CD14-positive monocyte (primary cell): ENCODE measurements at regions not wholly inside any gene's neighbourhood (a gene's known extent, or its start where the extent isn't known, plus 50 kb on each side); places are given as distances from the start of the nearest gene placed in this dataset.
"Not testable (repeated sequence)": the region's sequence is repeated elsewhere in the genome, so short reads cannot be mapped to it uniquely, and the experiment has no call there.

Experiments
- DNase-seq, 3 donors: peaks; one replicate each; pipeline ENCODE4 v3.0.0-alpha.2; 2011 to 2022
- H2AFZ ChIP-seq: 2 replicates; pipeline ENCODE4 v1.6.0; 2012; ENCODE audit warnings: mild to moderate bottlenecking, low read depth, low read length, inconsistent platforms; ENCODE audit not compliant: insufficient read depth, poor library complexity, severe bottlenecking
- H3K27ac ChIP-seq, 2 donors: 1 replicate in 1 of 2; 2 replicates in 1 of 2; pipeline ENCODE4 v1.5.1; 2012 to 2013; ENCODE audit warnings: low read length in 2 of 2, control low read depth in 1 of 2, inconsistent platforms in 1 of 2, low read depth in 1 of 2, mild to moderate bottlenecking in 1 of 2
- H3K27me3 ChIP-seq, 2 donors: one replicate each; pipeline versions ENCODE4 v1.6.0 to v1.6.1; 2011 to 2013; ENCODE audit warnings: low read length in 2 of 2; ENCODE audit not compliant: control insufficient read depth in 2 of 2, insufficient read depth in 2 of 2
- H3K36me3 ChIP-seq, 2 donors: replicated peaks in 1 of 2; 1 replicate in 1 of 2; 2 replicates in 1 of 2; pipeline versions ENCODE4 v1.5.1 to v1.6.1; 2012 to 2013; ENCODE audit warnings: low read length in 2 of 2, control low read depth in 1 of 2, inconsistent platforms in 1 of 2, mild to moderate bottlenecking in 1 of 2; ENCODE audit not compliant: insufficient read depth in 2 of 2, control insufficient read depth in 1 of 2
- H3K4me1 ChIP-seq, 2 donors: 1 replicate in 1 of 2; 2 replicates in 1 of 2; pipeline versions ENCODE4 v1.5.1 to v1.6.1; 2012 to 2013; ENCODE audit warnings: low read length in 2 of 2, control low read depth in 1 of 2, inconsistent platforms in 1 of 2, mild to moderate bottlenecking in 1 of 2, moderate library complexity in 1 of 2; ENCODE audit not compliant: insufficient read depth in 2 of 2, control insufficient read depth in 1 of 2
- H3K4me2 ChIP-seq: replicated peaks from 2 replicates; pipeline ENCODE3; 2012; ENCODE audit warnings: low read length, moderate library complexity, mild to moderate bottlenecking; ENCODE audit not compliant: poor library complexity, severe bottlenecking; ENCODE audit errors: extremely low read depth
- H3K4me3 ChIP-seq, 3 experiments: fragments of 200-600 bp in 1 of 3; sonication (generic) in 1 of 3; replicated peaks in 1 of 3; 1 replicate in 2 of 3; 2 replicates in 1 of 3; pipeline ENCODE4 v1.5.1; 2011 to 2013; ENCODE audit warnings: low read length in 3 of 3, mild to moderate bottlenecking in 3 of 3, control low read depth in 2 of 3, low read depth in 2 of 3, inconsistent platforms in 1 of 3, moderate library complexity in 1 of 3
- H3K79me2 ChIP-seq: 2 replicates; pipeline ENCODE4 v1.6.0; 2012; ENCODE audit warnings: mild to moderate bottlenecking, control low read depth, inconsistent platforms, low read length, moderate library complexity; ENCODE audit not compliant: insufficient read depth
- H3K9ac ChIP-seq: 2 replicates; pipeline ENCODE4 v1.6.0; 2017; ENCODE audit warnings: low read length, mild to moderate bottlenecking; ENCODE audit not compliant: insufficient read depth, poor library complexity, severe bottlenecking
- H3K9me3 ChIP-seq, 2 donors: replicated peaks in 1 of 2; 1 replicate in 1 of 2; 2 replicates in 1 of 2; pipeline versions ENCODE4 v1.5.1 to v1.6.1; 2012 to 2013; ENCODE audit warnings: low read length in 2 of 2, control low read depth in 1 of 2; ENCODE audit not compliant: control insufficient read depth in 1 of 2, insufficient read depth in 1 of 2
- H4K20me1 ChIP-seq: 2 replicates; pipeline ENCODE4 v1.6.0; 2012; ENCODE audit warnings: mild to moderate bottlenecking, low read length, control low read depth, moderate library complexity; ENCODE audit not compliant: insufficient read depth
- H3K27ac Mint-ChIP-seq, 7 donors: one replicate each; pipeline ENCODE4 v1.8.0; 2020; ENCODE audit warnings: mild to moderate bottlenecking in 7 of 7, mixed read lengths in 7 of 7, moderate library complexity in 6 of 7, inconsistent platforms in 2 of 7
- H3K27me3 Mint-ChIP-seq, 3 donors: one replicate each; pipeline ENCODE4 v1.8.0; 2021 to 2022; ENCODE audit warnings: low read depth in 3 of 3, mild to moderate bottlenecking in 3 of 3, mixed read lengths in 3 of 3, moderate library complexity in 3 of 3, inconsistent platforms in 1 of 3
- H3K36me3 Mint-ChIP-seq, 2 donors: one replicate each; pipeline ENCODE4 v1.8.0; 2020; ENCODE audit warnings: mixed read lengths in 2 of 2, inconsistent platforms in 1 of 2, mild to moderate bottlenecking in 1 of 2
- H3K4me1 Mint-ChIP-seq: one replicate; pipeline ENCODE4 v1.8.0; 2020; ENCODE audit warnings: mild to moderate bottlenecking, mixed read lengths
- H3K4me3 Mint-ChIP-seq, 2 donors: one replicate each; pipeline ENCODE4 v1.8.0; 2020; ENCODE audit warnings: mild to moderate bottlenecking in 2 of 2, mixed read lengths in 2 of 2, moderate library complexity in 1 of 2
- H3K9me3 Mint-ChIP-seq, 7 donors: one replicate each; pipeline ENCODE4 v1.8.0; 2020 to 2022; ENCODE audit warnings: mixed read lengths in 7 of 7, mild to moderate bottlenecking in 6 of 7, moderate library complexity in 6 of 7, inconsistent platforms in 2 of 7
- WGBS: methylation state at CpG from one replicate; pipeline ENCODE4 v1.1.5; 2013; ENCODE audit warnings: missing lambda C conversion rate; ENCODE audit not compliant: insufficient coverage; 5-methylcytosine and 5-hydroxymethylcytosine counted together
- intact Hi-C, 2 donors: fragments of 100-400 bp; cut with micrococcal nuclease; formaldehyde crosslinking; loops; one replicate each; pipeline versions ENCODE4 v1.15.0 to v1.15.1; 2023
- TF ChIP-seq, protein P1 (sequence below): fragments of 200-600 bp; IDR thresholded peaks from one replicate; pipeline ENCODE4 v1.8.0; 2022; ENCODE audit warnings: antibody characterized with exemption, mild to moderate bottlenecking

DNA sequence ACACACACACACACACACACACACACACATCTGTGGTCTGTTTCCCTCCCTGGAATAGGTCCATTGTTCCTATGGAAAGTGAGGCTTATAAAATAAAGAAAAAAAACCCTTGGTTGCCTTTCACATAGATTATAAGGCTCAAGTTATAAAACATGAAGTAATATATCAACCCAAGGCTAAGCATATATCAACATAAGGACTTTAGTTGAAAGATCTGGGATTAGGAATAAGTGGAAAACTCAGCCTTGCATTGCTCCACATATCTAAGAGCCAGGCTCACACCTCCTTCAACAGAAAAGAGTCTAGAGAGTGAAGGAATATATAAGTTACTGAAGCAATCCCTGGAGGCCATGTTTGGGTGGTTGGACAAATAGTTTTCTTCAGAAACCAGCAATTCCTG is 235.0 kb downstream of the SUCLG1 start:
- no peak overlapping the region for H3K27ac ChIP-seq
- H3K9me3 ChIP-seq = peaks cover 0 to 3% of the 10 kb centered on the region in 2 donors
- DNase-seq = no peak
- no peak overlapping the region for H3K27ac Mint-ChIP-seq
- no peaks in the 10 kb centered on the region for H3K36me3 Mint-ChIP-seq
- H4K20me1 ChIP-seq = no peaks in the 10 kb centered on the region
- no peaks in the 10 kb centered on the region for H3K4me1 Mint-ChIP-seq
- no peaks in the 10 kb centered on the region for H3K27me3 ChIP-seq
- no peaks in the 10 kb centered on the region for H3K4me1 ChIP-seq
- no peak overlapping the region for H2AFZ ChIP-seq
- no peak overlapping the region for H3K4me3 ChIP-seq
- peaks cover 0 to 5% (median 0%) of the 10 kb centered on the region in 3 donors for H3K27me3 Mint-ChIP-seq
- H3K4me2 ChIP-seq = no peak overlapping the region
- TF ChIP-seq, protein P1, sequence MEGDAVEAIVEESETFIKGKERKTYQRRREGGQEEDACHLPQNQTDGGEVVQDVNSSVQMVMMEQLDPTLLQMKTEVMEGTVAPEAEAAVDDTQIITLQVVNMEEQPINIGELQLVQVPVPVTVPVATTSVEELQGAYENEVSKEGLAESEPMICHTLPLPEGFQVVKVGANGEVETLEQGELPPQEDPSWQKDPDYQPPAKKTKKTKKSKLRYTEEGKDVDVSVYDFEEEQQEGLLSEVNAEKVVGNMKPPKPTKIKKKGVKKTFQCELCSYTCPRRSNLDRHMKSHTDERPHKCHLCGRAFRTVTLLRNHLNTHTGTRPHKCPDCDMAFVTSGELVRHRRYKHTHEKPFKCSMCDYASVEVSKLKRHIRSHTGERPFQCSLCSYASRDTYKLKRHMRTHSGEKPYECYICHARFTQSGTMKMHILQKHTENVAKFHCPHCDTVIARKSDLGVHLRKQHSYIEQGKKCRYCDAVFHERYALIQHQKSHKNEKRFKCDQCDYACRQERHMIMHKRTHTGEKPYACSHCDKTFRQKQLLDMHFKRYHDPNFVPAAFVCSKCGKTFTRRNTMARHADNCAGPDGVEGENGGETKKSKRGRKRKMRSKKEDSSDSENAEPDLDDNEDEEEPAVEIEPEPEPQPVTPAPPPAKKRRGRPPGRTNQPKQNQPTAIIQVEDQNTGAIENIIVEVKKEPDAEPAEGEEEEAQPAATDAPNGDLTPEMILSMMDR = no peak
- no peak overlapping the region for H3K4me3 Mint-ChIP-seq
- no peaks in the 10 kb centered on the region for H3K36me3 ChIP-seq
- no peaks in the 10 kb centered on the region for H3K79me2 ChIP-seq
- peaks cover 9 to 18% (median 12%) of the 10 kb centered on the region in 7 donors for H3K9me3 Mint-ChIP-seq
- intact Hi-C loops = no loop called here
- H3K9ac ChIP-seq = no peak overlapping the region

DNA sequence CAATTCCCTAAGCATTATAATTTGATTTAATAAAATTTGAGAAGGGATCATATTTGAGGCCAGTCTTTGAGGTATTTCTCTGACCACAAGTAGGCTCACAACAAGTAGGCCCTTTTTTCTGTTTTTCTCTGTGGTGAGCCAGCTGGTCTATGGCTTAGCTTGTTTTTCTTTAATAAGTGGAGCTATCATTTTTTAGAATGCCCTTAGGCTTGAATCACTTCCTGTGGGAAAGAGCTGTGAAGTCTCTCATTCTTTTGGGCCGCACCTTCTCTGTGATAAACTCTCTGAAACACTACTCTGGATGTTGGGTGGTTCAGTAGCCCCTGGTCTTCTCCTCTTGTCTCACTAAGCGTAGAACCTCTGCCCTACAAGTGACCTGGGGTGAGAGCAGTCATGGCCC is 235.9 kb downstream of the SUCLG1 start:
- Histone ChIP-seq H3K9ac (no peak overlapping the region), H3K27ac (no peak overlapping the region), H3K4me2 (no peak overlapping the region), H3K27me3 (no peaks in the 10 kb centered on the region), H3K4me1 (no peaks in the 10 kb centered on the region), H3K4me3 (no peak overlapping the region), H2AFZ (no peak overlapping the region), H3K9me3 (peaks cover 0 to 3% of the 10 kb centered on the region in 2 donors), H4K20me1 (no peaks in the 10 kb centered on the region), H3K36me3 (no peaks in the 10 kb centered on the region), H3K79me2 (no peaks in the 10 kb centered on the region)
- Mint-ChIP-seq H3K4me1 (no peaks in the 10 kb centered on the region), H3K27ac (no peak overlapping the region), H3K4me3 (no peak overlapping the region), H3K27me3 (peaks cover 0 to 5% (median 0%) of the 10 kb centered on the region in 3 donors), H3K36me3 (no peaks in the 10 kb centered on the region), H3K9me3 (peaks cover 9 to 18% (median 12%) of the 10 kb centered on the region in 7 donors)
- DNase-seq = no peak
- TF ChIP-seq, protein P1 = no peak
- intact Hi-C loops = no loop called here
- WGBS = no CpG with 5 or more reads among the region's 2 CpGs

DNA sequence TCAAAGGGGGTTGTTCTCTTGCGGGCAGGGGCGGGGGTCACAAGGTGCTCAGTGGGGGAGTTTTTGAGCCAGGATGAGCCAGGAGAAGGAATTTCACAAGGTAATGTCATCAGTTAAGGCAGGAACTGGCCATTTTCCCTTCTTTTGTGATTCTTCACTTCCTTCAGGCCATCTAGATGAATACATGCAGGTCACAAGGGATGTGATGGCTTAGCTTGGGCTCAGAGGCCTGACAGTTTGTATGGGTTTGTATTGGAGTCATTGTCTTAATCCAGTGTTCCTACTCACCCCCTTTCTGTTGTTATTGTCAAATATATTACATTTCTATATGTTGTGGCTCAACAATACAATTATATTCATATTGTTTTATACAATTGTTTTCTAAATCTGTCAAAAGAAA is 238.0 kb downstream of the SUCLG1 start:
- H3K4me3 ChIP-seq, H3K9ac ChIP-seq, H4K20me1 ChIP-seq, H3K27me3 ChIP-seq, H3K9me3 ChIP-seq, H3K36me3 ChIP-seq, H3K36me3 Mint-ChIP-seq, H3K79me2 ChIP-seq, DNase-seq, H3K4me3 Mint-ChIP-seq, H3K27ac Mint-ChIP-seq, intact Hi-C loops, H3K4me1 ChIP-seq, H3K4me1 Mint-ChIP-seq, H2AFZ ChIP-seq, H3K27ac ChIP-seq, H3K27me3 Mint-ChIP-seq, H3K4me2 ChIP-seq: not testable (repeated sequence)
- H3K9me3 Mint-ChIP-seq = peaks cover 3 to 18% (median 9%) of the 10 kb centered on the region in 7 donors
- WGBS = 100% methylated on average over 2 of the region's 2 CpGs
